GM19438 (cell line): ENCODE measurements at regions not wholly inside any gene's neighbourhood (a gene's known extent, or its start where the extent isn't known, plus 50 kb on each side); places are given as distances from the start of the nearest gene placed in this dataset.
"Not testable (repeated sequence)": the region's sequence is repeated elsewhere in the genome, so short reads cannot be mapped to it uniquely, and the experiment has no call there.

ENCODE experiments used
- ATAC-seq: cut with Tn5 transposase; IDR thresholded peaks from one replicate; pipeline ENCODE4 v1.9.1; 2021; ENCODE audit warnings: low read depth; ENCODE audit not compliant: unreplicated experiment

DNA sequence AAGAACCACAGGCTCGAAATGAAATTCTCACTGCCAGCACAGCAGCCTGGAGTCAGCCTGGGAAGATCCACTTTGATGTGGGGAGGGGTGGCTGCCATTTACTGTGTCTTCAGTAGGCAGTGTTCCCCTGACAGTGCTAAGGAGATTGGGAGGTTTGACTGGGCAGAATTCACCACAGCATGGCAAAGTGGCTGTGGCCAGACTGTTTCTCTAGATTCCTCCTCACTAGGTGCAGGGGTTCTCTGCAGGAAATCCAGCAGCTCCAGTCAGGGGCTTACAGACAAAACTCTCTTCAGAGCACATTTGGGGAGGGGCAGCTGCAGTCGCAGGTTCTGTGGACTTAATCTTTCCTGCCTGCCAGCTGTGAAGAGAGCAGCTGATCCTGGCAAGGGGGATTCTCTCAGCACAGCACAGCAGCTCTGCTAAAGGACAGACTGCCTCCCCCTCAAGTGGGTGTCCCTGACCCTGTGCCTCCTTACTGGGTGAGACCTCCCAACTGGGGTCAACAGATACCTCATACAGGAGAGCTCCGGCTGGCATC lies 1174.0 kb downstream of the RAPGEF2 start:
- no peak for ATAC-seq

- no peak for ATAC-seq
Observed at GRCh38 chr4:160283081-160283480, 1180.2 kb downstream of the RAPGEF2 start.

DNA sequence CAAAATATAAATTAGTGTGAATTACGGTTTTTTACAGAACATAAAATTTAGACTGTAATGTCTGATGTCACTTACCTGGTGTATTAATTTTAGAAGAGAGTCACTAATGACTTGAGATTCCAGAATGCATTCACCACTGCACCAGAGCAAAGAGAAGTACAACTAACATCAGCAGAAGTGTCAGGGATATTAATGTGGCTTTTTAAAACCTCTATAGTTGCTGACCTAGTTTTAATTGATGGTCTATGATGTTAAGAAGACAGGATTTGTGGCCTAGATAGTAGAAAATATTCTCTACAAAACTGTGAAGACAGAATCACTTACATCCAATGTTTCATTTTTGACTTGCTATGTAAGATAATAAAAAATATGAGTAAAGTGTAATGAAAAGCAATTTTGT lies 1181.6 kb downstream of the RAPGEF2 start:
- ATAC-seq: no peak

DNA sequence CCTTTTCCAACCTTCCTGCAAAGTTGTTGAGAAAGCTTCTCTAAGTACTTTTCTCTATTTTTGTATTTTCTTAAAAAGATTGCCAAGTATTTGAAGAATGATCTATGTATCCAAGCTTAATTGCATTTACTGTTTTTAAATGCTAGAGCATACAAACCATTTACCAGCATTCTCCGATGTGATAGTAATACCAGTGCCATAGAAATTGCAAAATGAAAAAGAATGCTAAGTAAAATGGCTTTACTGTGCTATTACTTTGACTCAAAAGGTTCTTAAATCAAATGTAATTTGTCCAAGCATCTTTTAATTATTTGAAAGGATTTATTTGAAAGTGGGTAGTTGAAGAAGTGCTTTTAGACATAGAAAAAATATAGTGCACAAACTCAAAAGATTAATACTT lies 1183.2 kb downstream of the RAPGEF2 start:
- no peak for ATAC-seq

GRCh38 chr4:160296476-160296875 lies 1193.6 kb downstream of the RAPGEF2 start:
- ATAC-seq: no peak

DNA sequence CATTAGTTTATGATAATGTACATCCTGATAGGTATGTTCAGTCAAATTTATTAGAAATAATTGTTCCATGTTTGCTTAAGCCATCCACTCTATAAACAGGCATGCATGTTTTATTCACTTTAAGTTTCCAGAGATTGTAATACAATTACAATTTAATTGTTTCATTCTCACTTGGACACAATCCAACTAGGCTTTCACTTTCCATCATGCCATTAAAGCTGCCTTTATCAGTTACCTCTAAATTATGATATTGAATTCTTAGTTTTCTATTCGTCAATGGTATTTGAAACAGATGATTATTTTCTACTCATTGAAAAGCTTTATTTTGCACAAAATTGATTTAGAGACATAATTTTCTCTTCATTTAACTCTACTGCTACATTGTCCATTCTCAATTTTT lies 1196.3 kb downstream of the RAPGEF2 start:
- no peak for ATAC-seq

DNA sequence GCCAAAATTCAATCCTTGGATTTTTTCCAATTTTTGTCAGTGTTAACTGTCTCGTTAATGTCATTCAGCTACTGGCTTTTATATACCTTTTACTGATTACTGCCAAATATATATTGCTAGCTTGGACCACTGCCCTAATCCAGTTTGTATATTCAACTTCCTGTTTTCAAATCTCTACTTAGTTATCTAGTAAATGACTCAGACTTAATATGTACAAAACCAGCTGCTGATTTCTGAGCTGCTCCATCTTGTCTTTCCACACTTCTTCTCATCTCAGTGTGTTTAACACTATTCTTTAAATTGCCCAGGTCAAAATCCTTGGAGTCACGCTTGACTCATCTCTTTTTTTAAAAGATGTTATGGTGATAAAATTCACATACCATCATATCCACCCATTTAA lies 1196.7 kb downstream of the RAPGEF2 start:
- no peak for ATAC-seq

DNA sequence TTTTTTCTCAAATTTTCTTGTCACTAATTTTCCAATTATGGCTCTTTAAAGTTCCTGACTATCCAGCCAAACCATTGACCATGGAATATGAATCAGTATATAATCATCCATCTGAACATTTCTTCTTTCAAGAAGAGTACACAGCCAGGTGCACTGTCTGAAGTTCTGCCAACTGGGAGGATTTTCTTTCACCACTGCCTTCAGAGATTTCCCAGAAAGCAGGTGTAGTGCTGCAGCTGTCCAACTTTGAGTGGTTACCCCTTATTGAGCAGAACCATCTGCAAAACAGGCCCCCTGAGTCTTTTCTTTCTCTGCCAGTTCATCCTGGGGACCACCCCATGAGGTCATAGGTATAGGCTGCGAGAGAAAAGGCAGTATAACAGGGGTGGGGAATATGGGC lies 1213.2 kb downstream of the RAPGEF2 start:
- ATAC-seq: no peak

GRCh38 chr4:160318567-160319220 lies 1215.8 kb downstream of the RAPGEF2 start:
- no peak for ATAC-seq

DNA sequence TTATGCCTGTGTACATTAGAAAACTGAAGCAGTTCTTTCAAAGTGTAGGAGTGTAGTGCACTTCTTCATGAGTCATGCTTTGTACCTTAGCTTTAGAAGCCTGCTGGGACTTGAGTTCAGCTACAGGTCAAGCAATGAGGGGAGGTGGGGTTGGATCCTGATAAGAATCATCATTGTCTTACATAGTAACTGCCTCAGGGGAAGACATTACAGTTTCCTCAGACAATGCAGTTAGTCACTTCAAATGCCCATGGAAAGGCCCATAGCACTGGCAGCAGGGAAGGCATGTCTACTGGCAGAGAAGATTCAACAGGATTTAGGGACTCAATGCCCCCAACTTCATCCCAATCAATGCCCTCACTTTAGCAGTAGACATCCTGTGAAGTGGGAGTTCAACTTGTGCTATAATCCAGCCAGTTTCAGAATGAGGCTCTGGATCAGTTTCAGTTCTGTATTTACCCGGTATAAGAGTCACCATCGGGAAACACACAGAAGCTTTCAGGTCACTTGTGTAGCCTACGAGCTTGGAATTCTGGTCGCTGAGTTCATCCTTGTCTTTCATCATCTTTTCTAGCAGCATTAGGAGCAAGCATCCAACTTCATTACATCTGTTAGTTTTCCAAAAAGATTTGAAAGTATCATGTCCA lies 1216.5 kb downstream of the RAPGEF2 start:
- no peak for ATAC-seq

- no peak for ATAC-seq
Observed at GRCh38 chr4:160319868-160320260, 1217.0 kb downstream of the RAPGEF2 start.

DNA sequence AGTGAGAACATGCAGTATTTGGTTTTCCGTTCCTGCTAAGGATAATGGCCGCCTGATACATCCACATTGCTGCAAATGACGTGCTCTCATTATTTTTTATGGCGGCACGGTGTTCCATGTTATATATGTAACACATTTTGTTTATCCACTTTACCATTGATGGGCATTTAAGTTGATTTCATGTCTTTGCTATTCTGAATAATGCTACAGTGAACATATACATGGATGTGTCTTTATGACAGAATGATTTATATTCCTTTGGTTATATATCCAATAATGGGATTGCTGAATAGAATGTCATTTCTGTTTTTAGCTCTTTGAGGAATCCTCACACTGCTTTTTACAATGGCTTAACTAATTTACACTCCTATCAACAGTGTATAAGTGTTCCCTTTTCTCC lies 1223.2 kb downstream of the RAPGEF2 start:
- ATAC-seq: no peak

GRCh38 chr4:160347197-160347596 lies 1244.3 kb downstream of the RAPGEF2 start:
- ATAC-seq: no peak

DNA sequence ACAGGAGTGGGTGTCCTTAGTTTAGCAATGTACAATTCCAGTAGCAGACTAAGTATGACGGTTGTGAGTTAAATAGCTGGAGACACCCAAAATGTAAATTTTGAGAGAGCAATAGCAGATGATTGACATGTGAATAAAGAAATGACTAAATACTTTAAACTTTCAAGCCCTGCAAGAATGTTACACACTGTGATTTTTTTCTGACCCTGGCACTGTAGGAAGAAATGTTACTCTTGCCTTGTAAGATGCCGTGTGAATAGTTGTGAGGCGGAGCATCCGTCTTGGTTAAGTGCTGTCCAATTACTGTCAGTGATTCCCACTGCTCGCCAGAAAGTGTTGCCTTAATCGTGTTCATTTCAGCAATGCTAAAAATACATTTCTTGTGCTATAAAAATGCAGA lies 1248.1 kb downstream of the RAPGEF2 start:
- ATAC-seq: no peak

DNA sequence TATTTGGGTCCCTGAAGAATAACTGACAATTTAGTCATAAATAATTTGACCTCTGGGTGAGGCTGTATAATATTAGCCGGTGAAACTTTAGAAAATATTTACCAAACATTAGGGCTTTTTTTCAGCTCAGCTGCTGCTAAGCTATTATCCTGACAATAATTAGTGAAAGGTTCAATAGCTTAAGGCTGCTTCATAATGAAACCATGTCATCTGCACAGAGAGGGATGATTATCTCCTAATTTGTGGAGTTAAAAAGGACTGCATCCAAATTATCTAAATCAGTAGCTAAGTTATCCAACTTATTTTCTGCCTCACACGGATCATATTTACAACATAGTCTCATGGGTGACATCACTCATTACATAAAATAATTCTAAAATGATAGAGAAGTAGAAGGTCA lies 1249.8 kb downstream of the RAPGEF2 start:
- no peak for ATAC-seq

- no peak for ATAC-seq
Observed at GRCh38 chr4:160353548-160353947, 1250.7 kb downstream of the RAPGEF2 start.

- ATAC-seq: no peak
Observed at GRCh38 chr4:160362478-160362877, 1259.6 kb downstream of the RAPGEF2 start.

DNA sequence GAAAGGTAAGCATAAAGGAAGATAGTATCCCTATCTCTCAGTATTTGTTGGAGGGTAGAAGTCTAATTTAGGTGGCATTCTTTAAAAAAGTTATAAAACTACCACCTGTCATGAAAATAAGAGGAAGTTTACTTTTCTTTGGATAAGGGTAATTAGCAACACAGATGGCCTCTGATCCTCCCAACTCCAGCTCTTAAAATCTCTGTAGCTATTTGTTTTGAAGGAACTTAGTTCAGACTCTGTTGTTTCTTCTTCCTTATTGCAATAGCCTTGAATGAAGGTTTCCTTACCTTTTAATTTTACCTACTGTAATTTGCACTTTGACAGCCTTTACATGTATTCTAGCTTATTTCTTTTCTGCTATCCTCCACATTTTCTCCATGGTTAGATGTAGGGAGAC lies 1261.3 kb downstream of the RAPGEF2 start:
- no peak for ATAC-seq

DNA sequence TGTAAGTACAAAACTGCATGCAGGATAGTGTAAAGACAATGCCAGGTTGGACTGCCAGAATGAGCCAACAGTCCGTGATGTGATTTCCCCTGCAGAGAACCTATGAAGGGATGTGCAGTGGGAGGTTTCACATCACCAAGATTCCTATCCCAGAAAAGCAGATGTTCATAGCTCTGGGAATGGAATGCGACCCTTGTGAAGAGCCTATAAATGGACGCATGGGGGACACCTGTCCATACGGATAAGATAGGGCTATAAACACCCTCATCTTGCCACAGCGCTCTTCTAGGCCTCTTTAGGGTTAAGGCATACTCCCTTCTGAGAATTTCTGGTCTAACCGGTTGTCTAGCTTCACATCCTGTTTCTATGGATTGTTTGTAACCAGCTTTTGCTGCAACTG lies 1261.8 kb downstream of the RAPGEF2 start:
- not testable (repeated sequence) for ATAC-seq

DNA sequence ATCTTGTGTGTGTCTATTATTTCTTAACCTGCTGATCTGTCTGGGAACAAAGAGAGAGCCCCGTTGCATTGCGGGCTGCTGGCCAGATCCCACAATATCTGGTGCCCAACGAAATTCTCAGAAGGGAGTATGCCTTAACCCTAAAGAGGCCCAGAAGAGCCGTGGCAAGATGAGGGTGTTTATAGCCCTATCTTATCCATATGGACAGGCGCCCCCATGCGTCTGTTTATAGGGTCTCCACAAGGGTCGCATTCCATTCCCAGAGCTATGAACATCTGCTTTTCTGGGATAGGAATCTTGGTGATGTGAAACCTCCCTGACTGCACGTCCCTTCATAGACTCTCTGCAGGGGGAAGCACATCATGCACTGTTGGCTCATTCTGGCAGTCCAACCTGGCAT lies 1262.5 kb downstream of the RAPGEF2 start:
- ATAC-seq: not testable (repeated sequence)

DNA sequence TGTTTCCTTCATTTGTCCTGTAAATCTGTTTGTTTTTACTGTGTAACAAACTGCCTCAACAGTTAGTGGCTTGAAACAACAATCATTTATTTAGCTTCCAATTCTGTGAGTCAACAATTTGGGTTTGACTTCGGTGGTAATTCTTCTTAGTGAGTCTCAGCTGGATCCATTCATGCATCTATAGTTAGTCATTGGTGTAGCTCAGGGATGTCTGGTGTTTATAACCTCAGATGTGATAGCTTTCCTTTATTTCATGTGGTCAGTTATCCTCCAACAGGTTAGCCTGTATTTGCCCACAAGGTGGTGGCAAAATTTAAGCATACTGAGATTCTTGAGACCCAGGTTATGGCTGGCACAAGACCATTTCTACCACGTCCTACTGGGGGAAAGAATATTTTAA lies 1267.2 kb downstream of the RAPGEF2 start:
- no peak for ATAC-seq

DNA sequence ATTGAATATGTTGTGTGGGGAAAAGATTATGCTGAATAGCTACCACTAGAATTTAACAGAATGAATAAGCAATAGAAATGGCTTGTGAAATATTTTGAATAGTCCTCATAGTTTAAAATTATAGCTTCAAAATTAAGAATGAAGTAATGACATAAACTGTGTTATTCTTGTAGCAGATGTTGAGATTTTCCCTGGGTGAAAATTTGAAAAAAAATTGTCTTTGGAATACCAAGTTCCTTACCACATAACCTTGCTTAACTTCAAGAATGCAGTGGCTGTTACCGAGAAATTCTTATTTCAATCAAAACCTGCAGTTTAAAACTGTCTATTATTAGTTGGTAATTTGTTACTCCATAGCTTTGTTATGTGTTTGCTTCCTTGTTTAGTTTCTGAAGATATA lies 1268.6 kb downstream of the RAPGEF2 start:
- ATAC-seq: no peak
